C4-2B (cell line): ENCODE measurements at regions not wholly inside any gene's neighbourhood (a gene's known extent, or its start where the extent isn't known, plus 50 kb on each side); places are given as distances from the start of the nearest gene placed in this dataset.
"Not testable (repeated sequence)": the region's sequence is repeated elsewhere in the genome, so short reads cannot be mapped to it uniquely, and the experiment has no call there.

Source experiments
- H3K27ac ChIP-seq: fragments of 450-650 bp; 2 replicates; pipeline ENCODE4 v1.5.1; 2017
- ZFX ChIP-seq: fragments of 450-650 bp; IDR thresholded peaks from 2 replicates; pipeline ENCODE4 v1.6.1; 2017
- TF ChIP-seq, protein P1 (sequence below): fragments of 450-650 bp; conservative IDR thresholded peaks from 2 replicates; pipeline ENCODE4 v1.5.1; 2017; ENCODE audit warnings: mild to moderate bottlenecking

DNA sequence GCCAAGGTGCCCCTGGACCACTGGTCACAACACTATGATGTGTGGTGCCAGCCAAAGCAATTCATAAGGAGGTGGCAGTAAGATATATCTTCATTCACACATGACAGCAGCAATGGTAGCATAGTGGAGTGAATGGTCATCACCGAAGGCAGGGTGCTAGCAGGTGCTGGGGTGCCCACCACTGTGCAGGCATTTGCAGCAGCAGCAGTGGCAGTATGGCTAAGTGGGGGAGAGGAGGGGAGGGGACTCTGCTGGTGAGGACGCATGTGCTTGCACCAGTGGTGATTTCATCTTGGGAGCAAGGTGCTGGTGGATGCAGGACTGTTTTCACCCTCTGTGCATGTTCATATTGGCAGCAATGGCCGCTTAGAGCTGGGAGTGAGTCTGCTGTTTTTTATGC, 419.1 kb upstream of the KLHL4 start:
- no peak overlapping the region for H3K27ac ChIP-seq
- TF ChIP-seq, protein P1, sequence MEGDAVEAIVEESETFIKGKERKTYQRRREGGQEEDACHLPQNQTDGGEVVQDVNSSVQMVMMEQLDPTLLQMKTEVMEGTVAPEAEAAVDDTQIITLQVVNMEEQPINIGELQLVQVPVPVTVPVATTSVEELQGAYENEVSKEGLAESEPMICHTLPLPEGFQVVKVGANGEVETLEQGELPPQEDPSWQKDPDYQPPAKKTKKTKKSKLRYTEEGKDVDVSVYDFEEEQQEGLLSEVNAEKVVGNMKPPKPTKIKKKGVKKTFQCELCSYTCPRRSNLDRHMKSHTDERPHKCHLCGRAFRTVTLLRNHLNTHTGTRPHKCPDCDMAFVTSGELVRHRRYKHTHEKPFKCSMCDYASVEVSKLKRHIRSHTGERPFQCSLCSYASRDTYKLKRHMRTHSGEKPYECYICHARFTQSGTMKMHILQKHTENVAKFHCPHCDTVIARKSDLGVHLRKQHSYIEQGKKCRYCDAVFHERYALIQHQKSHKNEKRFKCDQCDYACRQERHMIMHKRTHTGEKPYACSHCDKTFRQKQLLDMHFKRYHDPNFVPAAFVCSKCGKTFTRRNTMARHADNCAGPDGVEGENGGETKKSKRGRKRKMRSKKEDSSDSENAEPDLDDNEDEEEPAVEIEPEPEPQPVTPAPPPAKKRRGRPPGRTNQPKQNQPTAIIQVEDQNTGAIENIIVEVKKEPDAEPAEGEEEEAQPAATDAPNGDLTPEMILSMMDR = no peak
- no peak for TF ChIP-seq ZFX

DNA sequence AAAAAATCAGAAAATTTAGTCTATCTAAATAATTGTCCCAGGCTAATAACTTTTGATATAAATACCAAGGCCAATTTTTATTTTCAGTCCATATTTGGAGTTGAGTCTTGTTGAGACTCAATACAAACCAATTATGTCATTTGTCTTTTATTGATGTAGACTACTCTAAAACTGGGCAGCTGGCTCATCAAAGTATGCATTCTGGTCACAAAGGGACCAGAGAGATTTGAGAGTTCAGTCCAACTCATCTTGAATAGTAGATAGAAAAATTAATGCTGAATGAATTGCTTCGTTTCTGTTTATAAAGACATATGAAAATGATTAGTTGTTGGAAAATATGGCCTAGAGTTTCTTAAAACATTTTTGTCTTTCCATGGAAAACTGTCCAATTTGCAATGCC, 412.5 kb upstream of the KLHL4 start:
- TF ChIP-seq, protein P1 = no peak
- TF ChIP-seq ZFX = no peak
- no peak overlapping the region for H3K27ac ChIP-seq

DNA sequence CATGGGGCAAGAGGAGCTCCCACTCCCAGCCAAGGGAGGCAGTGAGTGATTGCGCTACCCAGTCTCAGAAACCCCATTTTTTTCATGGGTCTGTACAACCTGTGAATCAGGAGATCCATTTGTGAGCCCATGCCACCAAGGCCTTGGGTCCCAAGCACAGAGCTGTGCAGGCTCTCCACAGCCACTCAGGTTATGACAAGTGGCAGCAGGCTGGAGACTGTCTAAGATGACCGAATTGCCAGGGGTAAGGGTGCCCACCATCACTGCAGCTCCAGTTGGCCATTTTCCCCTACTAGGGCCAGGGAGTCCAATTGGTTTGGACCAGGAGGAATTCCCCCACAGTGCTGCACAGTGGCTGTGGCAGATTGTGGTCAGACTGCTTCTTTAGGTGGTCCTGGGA, 407.5 kb upstream of the KLHL4 start:
- TF ChIP-seq ZFX = no peak
- TF ChIP-seq, protein P1 = no peak

DNA sequence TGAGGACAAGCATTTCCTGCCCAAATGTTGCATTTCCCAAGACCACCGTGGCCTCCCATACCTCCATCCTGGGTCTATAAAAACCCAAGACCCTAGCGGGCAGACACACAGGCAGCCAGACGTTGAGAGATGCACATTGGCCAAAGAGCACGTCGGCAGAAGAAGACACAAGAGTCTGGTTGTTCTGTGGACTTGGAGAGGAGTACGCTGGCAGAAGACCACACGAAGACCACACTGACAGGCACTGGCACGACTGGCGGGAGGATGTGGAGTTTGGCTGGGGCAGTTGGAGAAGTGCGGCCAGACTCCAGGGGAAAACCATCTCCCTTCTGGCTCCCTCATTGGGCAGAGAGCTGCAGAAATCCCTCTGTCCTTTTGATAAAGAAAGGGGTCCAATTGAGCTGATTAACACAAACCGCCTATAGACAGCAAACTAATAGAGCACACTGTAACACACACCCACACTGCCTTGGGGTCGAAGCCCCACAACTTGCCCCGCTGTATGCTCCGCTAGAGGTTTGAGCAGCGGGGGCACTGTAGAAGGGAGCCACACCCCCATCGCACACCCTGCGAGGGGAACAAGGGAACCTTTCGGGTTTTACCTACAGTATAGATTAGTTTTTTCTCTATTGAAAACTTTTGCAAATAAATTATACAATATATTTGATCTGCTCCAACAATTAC, 376.7 kb upstream of the KLHL4 start:
- no peak for TF ChIP-seq ZFX
- TF ChIP-seq, protein P1 = no peak
- no peak overlapping the region for H3K27ac ChIP-seq

More for the DNA sequence above, 407.5 kb upstream of the KLHL4 start:
- H3K27ac ChIP-seq = no peak overlapping the region

DNA sequence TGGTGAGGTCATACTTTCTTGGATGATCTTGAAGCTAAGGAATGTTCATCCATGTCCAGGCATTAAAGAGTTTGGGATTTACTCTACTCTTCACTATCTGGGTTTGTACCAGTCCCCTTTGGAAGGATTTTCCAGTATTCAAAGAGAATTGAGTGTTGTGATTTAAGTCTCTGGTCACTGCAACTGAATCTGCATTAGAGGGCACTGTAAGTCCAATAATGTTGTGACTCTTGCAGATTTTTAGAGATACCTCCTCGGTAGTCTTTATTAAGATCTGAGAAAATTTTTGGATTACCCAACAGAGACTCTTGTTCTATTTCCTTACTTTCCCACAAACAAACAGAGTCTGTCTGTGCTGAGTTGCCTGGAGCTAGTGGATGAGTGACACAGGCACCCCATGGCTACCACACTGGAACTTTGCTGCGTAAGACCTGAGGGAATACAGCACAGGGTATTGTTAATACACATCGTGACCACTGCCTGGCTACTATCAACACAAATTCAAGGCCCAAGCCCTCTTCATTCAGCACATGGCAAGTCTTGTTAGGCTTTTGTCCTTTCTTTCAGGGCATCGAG, 357.1 kb upstream of the KLHL4 start:
- H3K27ac ChIP-seq = no peak overlapping the region
- no peak for TF ChIP-seq ZFX
- TF ChIP-seq, protein P1 = no peak

DNA sequence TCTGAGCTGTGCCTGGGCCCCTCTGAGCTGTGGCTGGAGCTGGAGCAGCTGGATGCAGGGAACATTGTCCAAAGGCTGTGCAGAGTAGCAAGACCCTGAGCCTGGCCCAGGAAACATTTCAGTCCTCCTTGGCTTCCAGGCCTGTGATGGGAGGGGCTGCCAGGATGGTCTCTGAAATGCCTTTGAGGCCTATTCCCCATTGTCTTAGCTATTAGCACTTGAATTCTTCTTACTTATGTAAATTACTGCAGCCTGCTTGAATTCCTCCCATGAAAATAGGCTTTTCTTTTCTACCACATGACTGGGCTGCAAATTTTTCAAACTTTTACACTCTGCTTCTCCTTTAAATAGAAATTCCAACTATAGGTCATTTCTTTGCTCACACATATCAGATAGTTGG, 349.8 kb upstream of the KLHL4 start:
- H3K27ac ChIP-seq = no peak overlapping the region
- TF ChIP-seq ZFX = no peak
- TF ChIP-seq, protein P1 = no peak

DNA sequence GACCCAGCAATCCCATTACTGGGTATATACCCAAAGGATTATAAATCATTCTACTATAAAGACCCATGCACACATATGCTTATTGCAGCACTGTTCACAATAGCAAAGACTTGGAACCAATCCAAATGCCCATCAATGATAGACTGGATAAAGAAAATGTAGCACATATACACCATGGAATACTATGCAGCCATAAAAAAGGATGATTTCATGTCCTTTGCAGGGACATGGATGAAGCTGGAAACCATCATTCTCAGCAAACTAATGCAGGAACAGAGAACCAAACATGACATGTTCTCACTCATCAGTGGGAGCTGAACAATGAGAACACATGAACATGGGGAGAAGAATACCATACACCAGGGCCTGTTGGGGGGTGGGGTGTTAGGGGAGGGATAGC, 339.6 kb upstream of the KLHL4 start:
- not testable (repeated sequence) for H3K27ac ChIP-seq
